Motor neuron (in vitro differentiated cells): ENCODE measurements at regions not wholly inside any gene's neighbourhood (a gene's known extent, or its start where the extent isn't known, plus 50 kb on each side); places are given as distances from the start of the nearest gene placed in this dataset.

Experiments used
- ATAC-seq, 8 experiments: fragments of 200-7000 bp; cut with Tn5 transposase; replicated peaks in 6 of 8; 2 replicates each; pipeline ENCODE4 v1.8.0; 2021; ENCODE audit warnings: mild to moderate bottlenecking in 8 of 8, moderate library complexity in 8 of 8
- H3K27ac ChIP-seq, 2 donors: fragments of 250-450 bp; sonication (Bioruptor Pico); 2 replicates each; pipeline ENCODE4 v1.9.0; 2021; ENCODE audit warnings: antibody characterized with exemption in 2 of 2, mild to moderate bottlenecking in 2 of 2, moderate library complexity in 1 of 2
- H3K4me1 ChIP-seq, 2 donors: fragments of 250-450 bp; sonication (Bioruptor Pico); replicated peaks in 1 of 2; 2 replicates each; pipeline ENCODE4 v1.6.1; 2021; ENCODE audit warnings: antibody characterized with exemption in 2 of 2, mild to moderate bottlenecking in 2 of 2, moderate library complexity in 1 of 2
- H3K4me3 ChIP-seq, 5 donors: fragments of 250-450 bp; sonication (Bioruptor Pico); 2 replicates each; pipeline ENCODE4 v1.9.0; 2021; ENCODE audit warnings: antibody characterized with exemption in 5 of 5, mild to moderate bottlenecking in 5 of 5, moderate library complexity in 4 of 5
- WGBS, 10 experiments: fragments of 450-650 bp; shearing (Covaris generic); methylation state at CpG; one replicate each; pipeline ENCODE4 v1.0.0; 2022; 5-methylcytosine and 5-hydroxymethylcytosine counted together
- in situ Hi-C, 9 experiments: fragments of 400-800 bp; cut with MboI; loops; one replicate each; pipeline ENCODE4 v1.15.0; 2021; ENCODE audit warnings: low sequenced_read_pairs in 9 of 9, low pct_unique_long_range_greater_than_20kb in 2 of 9; ENCODE audit not compliant: unreplicated experiment in 9 of 9

DNA sequence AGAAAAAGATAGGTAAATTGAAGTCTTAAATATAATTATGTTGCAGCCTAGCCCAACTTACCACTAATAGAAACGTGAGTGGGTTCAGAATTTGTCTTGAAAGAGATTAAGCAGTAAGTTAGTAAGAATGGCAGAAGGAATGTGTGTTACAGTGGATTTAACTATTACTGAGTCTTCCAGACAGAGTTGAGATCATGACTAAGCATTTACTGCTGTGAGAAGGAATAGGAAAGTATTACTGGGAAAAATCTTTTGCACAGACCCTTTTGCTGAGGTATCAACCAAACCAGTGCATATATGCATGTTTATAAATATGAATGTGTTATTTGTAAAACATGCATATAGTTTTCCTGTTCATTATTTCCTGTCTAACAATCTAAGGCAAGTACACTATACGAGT, 112.8 kb upstream of the EFNA5 start:
- in situ Hi-C loops, result no loop called here
- WGBS, 10 experiments, result 18 to 100% (median 89%) methylated on average over 1 to 2 of the region's 2 CpGs; no CpG with 5 or more reads in 1 of the 10 experiments
- peak in 2 of 8 experiments; percentile 31 to 63 for ATAC-seq
- Histone ChIP-seq H3K27ac (no peak overlapping the region), H3K4me1 (peaks cover 7 to 8% of the 10 kb centered on the region in 2 donors), H3K4me3 (no peak overlapping the region)

DNA sequence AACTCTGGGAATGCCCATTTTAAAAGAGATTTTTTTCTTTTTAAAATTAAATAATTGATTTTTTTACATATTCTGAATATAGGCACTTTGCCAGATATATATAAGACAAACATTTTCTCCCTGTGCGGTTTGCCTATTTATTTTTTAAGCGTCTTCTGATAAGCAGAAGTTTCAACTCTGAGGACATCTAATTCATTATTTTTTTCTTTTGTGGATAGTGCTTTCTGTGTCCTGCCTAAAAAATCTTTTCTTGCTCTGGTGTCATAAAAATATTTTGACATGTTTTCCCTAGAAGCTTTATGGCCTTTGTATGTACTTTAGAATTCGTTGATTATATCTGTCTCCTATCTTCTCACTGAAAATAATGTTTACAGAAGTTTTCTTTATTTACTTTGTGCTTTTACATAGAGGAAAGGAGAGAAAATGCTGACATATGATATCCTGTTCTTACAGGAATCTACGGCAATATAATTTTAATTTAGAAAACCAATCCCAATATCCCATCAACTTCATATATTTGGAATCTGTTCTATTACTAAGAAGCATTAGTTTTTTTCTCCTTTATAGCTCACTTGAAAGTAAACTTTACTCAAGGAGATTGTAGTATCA, 111.9 kb upstream of the EFNA5 start:
- in situ Hi-C loops, result no loop called here
- no peak overlapping the region for H3K4me3 ChIP-seq
- H3K27ac ChIP-seq, result no peak overlapping the region
- H3K4me1 ChIP-seq, result peaks cover 15 to 17% of the 10 kb centered on the region in 2 donors
- ATAC-seq, result no peak
- 47 to 100% (median 67%) methylated on average over 2 to 4 of the region's 4 CpGs for WGBS, 10 experiments

DNA sequence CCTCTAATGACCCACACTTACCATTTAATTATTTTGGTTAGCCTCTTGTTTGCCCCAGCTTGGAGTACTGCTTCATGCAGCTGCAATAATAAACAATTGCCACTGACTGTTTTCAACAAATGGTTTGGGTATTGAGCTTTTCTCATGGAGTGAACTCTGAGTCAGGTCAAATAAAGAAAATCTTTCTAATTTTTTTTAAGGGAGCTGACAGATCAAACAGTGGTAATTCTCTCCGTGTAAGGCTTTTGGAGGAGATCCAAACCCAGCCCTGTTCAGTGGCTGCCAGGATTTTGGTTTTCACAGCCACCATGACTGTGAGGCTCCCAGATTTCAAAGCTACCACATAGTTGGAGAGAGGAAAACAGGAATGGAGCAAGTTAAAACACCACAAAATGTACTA, 110.7 kb upstream of the EFNA5 start:
- H3K4me1 ChIP-seq, result peaks cover 22 to 26% of the 10 kb centered on the region in 2 donors
- no peak overlapping the region for H3K4me3 ChIP-seq
- WGBS, 10 experiments, result 0 to 100% (median 50%) methylated on average over 1 of the region's 1 CpG; no CpG with 5 or more reads in 2 of the 10 experiments
- H3K27ac ChIP-seq, result no peak overlapping the region
- ATAC-seq, result no peak
- in situ Hi-C loops, result no loop called here

DNA sequence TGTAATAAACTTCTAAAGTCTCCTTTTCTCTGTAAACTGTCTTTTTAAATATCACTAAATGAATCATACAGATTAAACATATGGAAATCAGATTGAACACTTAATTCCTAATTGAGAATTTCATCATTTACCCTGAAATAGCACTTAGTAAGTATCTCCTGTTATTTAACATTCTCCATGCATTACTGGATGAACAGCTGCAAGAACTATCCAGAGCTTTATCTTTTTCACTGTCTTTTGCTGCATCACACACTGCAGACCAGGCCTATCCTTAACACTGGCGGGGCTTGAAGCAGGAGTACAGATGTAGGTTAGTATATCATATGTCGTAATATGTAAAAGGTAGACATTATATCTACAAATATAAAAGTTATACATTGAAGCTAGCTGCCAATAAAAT, 108.7 kb upstream of the EFNA5 start:
- H3K27ac ChIP-seq, result no peak overlapping the region

DNA sequence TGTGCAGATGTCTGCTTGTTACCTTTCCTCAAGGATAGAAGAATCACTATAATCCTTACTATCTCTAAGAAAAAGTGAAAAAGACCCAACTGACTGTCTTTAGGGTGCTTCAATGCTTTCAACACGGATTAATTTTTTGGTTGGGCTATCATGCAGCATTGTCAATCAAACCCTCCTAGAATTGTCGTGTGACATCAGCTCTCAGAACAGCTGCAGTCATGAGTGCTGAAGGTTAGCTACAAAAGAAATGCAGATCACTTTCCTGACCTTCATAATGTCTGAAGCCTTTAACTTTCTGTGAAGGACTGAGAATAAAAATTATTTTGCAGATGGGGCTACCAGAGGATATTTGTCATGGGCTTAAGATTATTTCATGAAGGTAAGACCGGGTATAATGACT, 107.9 kb upstream of the EFNA5 start:
- H3K4me3 ChIP-seq, result no peak overlapping the region

More for the DNA sequence above, 108.7 kb upstream of the EFNA5 start:
- Histone ChIP-seq H3K4me1 (peaks cover 22 to 26% of the 10 kb centered on the region in 2 donors), H3K4me3 (no peak overlapping the region)
- in situ Hi-C loops, result no loop called here
- no peak for ATAC-seq
- WGBS, 10 experiments, result 71 to 100% (median 93%) methylated on average over 1 to 2 of the region's 2 CpGs

DNA sequence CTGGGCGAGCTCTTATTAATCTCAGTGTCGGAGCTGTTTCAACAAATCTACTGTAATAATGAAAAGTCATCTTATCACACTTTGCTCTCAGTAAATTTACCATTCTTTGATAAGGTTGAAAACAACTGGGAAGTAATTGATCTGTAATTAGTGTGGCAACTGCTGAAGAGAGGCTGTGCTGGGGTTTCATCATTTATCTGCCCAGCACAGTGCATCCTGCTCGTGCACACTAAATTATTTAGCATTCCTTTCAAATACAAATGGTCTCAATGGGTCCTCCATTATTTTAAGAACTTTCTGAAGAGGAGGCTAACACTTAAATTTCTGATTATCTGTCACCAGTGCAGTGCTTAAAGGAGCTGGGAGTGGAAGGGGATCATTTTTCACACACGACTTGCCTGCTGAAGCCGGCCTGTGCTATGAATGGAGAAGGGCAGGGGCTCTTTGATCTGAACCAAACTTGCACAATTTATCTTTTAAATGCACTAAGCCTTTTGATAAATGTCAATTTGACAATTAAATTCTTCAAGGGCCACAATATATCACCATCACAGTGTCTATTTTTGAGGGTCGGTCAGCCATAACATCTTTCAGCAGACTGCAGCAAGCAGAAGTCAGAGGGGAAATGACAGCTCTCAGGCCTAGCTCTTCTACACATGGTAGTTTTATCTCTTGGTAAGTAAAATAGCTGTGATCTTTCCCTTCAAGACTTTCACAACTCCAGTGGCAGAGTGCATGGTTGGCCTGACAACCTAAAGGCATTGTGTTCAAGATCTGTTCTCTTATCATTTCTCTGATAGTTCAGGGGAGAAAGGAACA, 106.4 kb upstream of the EFNA5 start:
- peaks cover 22 to 31% of the 10 kb centered on the region in 2 donors for H3K4me1 ChIP-seq
- H3K4me3 ChIP-seq, result no peak overlapping the region
- WGBS, 10 experiments, result 0 to 100% (median 33%) methylated on average over 2 to 6 of the region's 6 CpGs
- H3K27ac ChIP-seq, result no peak overlapping the region
- ATAC-seq, result peak in 5 of 8 experiments; percentile 62 to 81 (median 77)
- in situ Hi-C loops, result no loop called here

More for the DNA sequence above, 107.9 kb upstream of the EFNA5 start:
- in situ Hi-C loops, result no loop called here
- WGBS, 10 experiments, result 10 to 83% (median 59%) methylated on average over 1 to 3 of the region's 3 CpGs; no CpG with 5 or more reads in 1 of the 10 experiments
- ATAC-seq, result peak in 1 of 8 experiments; percentile 21
- Histone ChIP-seq H3K4me1 (peaks cover 22 to 26% of the 10 kb centered on the region in 2 donors), H3K27ac (no peak overlapping the region)

DNA sequence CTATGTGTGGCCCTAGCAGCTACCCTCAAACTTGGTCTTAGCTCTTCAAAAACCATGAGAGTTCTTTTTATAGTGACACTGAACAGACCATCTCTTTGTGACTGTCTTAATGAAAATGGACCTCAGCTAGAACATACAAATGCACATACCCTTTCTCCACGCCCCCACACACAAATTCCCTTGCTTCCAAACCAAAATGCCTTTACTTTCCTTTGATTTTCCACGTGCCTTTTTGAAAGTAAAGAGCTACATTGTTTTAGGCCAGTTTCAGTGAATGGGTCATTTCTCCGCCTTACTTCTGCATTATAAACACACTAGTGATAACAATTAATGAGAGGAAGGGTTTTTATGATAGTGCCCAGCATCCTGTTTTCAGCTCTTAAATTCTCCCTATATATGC, 105.8 kb upstream of the EFNA5 start:
- Histone ChIP-seq H3K4me3 (no peak overlapping the region), H3K4me1 (peaks cover 22 to 31% of the 10 kb centered on the region in 2 donors), H3K27ac (no peak overlapping the region)
- ATAC-seq, result no peak
- in situ Hi-C loops, result no loop called here
- WGBS, 10 experiments, result 27 to 92% (median 55%) methylated on average over 1 to 3 of the region's 3 CpGs; no CpG with 5 or more reads in 1 of the 10 experiments

DNA sequence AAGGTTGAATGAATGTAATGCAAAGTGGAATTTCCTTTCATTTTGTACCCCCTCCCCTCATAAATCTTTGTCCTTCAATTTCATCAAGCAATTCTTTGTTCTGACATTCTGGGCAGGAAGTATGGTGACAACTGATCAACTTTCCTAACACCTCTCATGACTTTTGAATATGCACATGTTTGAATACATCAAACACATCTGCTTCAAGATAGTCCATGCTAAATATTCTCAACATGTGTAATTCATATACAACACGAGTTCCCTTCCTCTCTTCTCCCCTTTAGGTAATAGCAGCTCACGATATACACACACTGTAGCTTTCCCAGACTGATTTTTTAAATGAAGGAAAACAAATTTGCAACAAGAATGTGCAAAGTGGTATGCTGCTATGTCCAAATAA, 103.6 kb upstream of the EFNA5 start:
- H3K4me3 ChIP-seq, result no peak overlapping the region
- 0 to 83% (median 59%) methylated on average over 1 to 2 of the region's 2 CpGs for WGBS, 10 experiments
- H3K27ac ChIP-seq, result no peak overlapping the region
- H3K4me1 ChIP-seq, result peaks cover 29% of the 10 kb centered on the region in 2 donors
- ATAC-seq, result peak in 3 of 8 experiments; percentile 78 to 96 (median 84)
- in situ Hi-C loops, result no loop called here

DNA sequence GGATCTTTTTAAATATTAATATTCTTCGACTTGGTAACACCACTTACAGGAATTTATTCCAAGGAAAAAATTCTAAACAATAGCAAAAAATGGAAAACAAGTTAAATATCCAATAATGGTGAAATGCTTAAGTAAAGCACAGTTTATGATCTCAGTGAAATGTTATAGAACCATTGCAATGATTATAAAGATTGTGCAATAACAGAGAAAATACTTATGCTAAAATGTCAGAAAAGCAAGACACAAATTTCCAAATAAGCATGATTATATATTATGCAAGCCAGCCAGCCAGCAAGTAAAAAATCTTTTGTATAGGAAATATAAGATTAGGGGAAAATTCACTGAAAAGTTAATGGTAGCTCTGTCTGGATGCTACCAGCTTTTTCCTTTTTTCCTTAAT, 102.7 kb upstream of the EFNA5 start:
- peak in 1 of 8 experiments; percentile 17 for ATAC-seq
- no peak overlapping the region for H3K4me3 ChIP-seq
- H3K4me1 ChIP-seq, result peaks cover 23 to 24% of the 10 kb centered on the region in 2 donors
- WGBS, 10 experiments, result 0 to 100% (median 70%) methylated on average over 1 of the region's 1 CpG; no CpG with 5 or more reads in 2 of the 10 experiments
- no peak overlapping the region for H3K27ac ChIP-seq
- in situ Hi-C loops, result no loop called here

DNA sequence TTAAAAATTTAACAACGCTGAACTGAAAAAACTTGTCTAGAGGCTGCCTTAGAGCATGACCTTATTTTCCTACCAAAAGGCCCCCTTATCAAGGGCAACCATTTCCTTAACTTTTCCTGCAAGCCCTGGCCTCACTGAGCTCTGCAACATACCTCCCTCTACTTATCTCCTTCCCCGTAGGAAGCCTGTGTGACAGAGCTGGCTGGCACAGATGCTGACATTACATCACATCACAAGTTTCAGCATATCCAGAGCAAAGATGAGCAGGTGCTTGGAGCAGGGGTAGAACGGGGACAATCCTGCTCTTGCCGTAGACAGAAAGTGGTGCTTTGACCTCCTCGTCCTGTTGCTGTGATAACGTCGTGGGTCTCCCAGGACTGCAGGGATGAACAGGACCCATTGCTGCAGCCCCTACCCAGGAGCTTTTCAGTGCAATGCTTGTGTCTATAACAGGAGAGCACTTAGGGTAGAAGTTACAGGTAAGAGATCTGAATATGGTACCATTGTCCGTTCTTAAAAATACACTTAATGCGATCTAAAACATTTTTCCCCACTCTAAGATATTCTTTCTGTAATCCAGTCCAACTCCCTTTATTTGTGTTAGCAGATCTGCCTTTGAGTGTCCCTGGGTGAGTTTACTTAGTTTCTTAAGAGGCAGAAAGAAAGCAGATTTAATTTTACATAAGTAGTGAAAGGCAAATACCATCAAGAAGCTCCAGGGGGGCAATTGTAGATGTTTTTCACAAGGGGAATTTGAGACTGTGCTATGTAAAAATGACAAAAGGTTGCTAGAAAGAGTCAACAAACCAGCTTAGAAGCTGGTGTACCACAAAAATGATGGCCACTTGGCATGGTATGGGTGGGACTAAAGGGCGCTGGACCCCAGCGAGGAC, 101.9 kb upstream of the EFNA5 start:
- Histone ChIP-seq H3K4me3 (no peak overlapping the region), H3K4me1 (peaks cover 15 to 16% of the 10 kb centered on the region in 2 donors), H3K27ac (no peak overlapping the region)
- in situ Hi-C loops, result no loop called here
- WGBS, 10 experiments, result 65 to 100% (median 85%) methylated on average over 1 to 10 of the region's 11 CpGs
- peak in 3 of 8 experiments; percentile 41 to 66 (median 44) for ATAC-seq

DNA sequence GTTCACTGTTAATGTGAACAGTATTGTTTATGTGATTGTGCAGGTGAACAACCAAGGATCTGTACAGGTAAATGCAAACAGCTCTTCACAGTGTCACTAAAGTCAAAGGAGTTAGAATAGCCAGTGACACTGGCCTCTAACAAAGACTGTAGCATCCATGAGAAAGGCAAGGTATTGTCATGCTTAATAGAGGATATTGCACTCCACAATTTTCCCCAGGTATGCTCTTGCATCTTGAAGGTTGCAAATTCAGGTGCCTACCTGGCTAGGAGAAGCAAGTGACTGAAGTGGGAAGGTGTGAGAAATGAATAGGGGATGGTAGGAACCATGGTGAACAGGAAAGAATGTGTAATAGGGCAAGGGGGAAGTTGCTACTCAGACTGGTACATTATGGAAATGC, 101.2 kb upstream of the EFNA5 start:
- Histone ChIP-seq H3K27ac (no peak overlapping the region), H3K4me3 (no peak overlapping the region), H3K4me1 (peaks cover 9% of the 10 kb centered on the region in 2 donors)
- ATAC-seq, result no peak
- in situ Hi-C loops, result no loop called here

DNA sequence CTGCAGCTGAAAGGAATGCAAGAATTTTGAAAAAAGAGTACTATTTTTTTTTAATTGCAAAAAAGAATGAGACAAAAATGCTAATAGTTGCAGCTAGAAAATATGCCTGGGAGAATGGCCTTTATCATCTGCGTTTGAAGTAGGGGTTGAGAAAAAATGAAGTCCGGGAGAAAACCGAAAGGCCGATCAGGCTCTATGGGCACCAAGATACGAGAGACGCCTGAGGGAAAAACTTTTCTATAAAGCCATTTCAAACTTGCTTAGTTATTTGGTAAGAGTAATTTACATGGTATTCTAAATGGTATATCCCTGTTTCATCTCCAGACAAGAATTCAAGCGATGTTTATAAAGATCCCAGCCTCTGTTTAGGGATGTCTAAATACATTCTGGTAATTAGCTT, 99.3 kb upstream of the EFNA5 start:
- no peak overlapping the region for H3K27ac ChIP-seq
- ATAC-seq, result no peak
- in situ Hi-C loops, result no loop called here
- no peak overlapping the region for H3K4me3 ChIP-seq
- peaks cover 9 to 13% of the 10 kb centered on the region in 2 donors for H3K4me1 ChIP-seq
- WGBS, 10 experiments, result 69 to 96% (median 83%) methylated on average over 1 to 7 of the region's 7 CpGs; no CpG with 5 or more reads in 1 of the 10 experiments

DNA sequence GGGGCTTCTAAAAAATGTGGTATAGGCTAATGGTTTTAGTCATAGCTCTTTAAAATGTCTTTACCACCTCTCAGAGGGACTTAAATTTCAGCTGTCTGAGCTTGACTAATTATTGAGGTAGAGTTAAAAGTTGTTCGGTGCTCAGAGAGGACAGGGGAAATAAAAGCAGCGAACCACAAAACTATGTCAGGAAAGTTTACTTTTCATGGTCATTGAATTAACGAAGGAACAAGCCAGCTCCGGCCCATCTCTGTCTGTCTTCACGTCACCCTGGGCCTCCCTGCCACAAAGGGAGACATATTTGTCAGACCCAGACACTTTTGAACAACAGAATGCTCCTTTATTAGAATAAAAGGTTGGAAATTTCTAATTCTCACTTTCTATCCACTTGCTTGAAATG, 98.8 kb upstream of the EFNA5 start:
- WGBS, 10 experiments, result 0 to 89% (median 57%) methylated on average over 1 to 5 of the region's 5 CpGs; no CpG with 5 or more reads in 1 of the 10 experiments
- Histone ChIP-seq H3K4me3 (no peak overlapping the region), H3K27ac (no peak overlapping the region), H3K4me1 (peaks cover 9 to 13% of the 10 kb centered on the region in 2 donors)
- in situ Hi-C loops, result no loop called here
- peak in 3 of 8 experiments; percentile 28 to 39 (median 37) for ATAC-seq
